Activated naive CD4-positive, alpha-beta T cell treated with anti-CD3 and anti-CD28 coated beads, Interleukin-2, amount 50 U/mL, for 72 hours (primary cell): ENCODE measurements at regions not wholly inside any gene's neighbourhood (a gene's known extent, or its start where the extent isn't known, plus 50 kb on each side); places are given as distances from the start of the nearest gene placed in this dataset.
"Not testable (repeated sequence)": the region's sequence is repeated elsewhere in the genome, so short reads cannot be mapped to it uniquely, and the experiment has no call there.

ENCODE experiments used
- ATAC-seq, 2 donors: fragments of 150-1000 bp; cut with Tn5 transposase; 2 replicates each; pipeline ENCODE4 v1.10.0; 2021; ENCODE audit warnings: mild to moderate bottlenecking in 2 of 2, moderate library complexity in 2 of 2
- DNase-seq, 2 donors: peaks; one replicate each; pipeline ENCODE4 v3.0.0; 2021 to 2022; ENCODE audit warnings: low spot score in 2 of 2
- H3K27ac Mint-ChIP-seq, 2 donors: one replicate each; pipeline ENCODE4 v1.8.0; 2022; ENCODE audit warnings: mild to moderate bottlenecking in 2 of 2, mixed read lengths in 2 of 2
- H3K36me3 Mint-ChIP-seq, 2 donors: one replicate each; pipeline ENCODE4 v1.8.0; 2022; ENCODE audit warnings: mixed read lengths in 2 of 2
- H3K9me3 Mint-ChIP-seq, 2 donors: one replicate each; pipeline ENCODE4 v1.8.0; 2022; ENCODE audit warnings: mixed read lengths in 2 of 2

DNA sequence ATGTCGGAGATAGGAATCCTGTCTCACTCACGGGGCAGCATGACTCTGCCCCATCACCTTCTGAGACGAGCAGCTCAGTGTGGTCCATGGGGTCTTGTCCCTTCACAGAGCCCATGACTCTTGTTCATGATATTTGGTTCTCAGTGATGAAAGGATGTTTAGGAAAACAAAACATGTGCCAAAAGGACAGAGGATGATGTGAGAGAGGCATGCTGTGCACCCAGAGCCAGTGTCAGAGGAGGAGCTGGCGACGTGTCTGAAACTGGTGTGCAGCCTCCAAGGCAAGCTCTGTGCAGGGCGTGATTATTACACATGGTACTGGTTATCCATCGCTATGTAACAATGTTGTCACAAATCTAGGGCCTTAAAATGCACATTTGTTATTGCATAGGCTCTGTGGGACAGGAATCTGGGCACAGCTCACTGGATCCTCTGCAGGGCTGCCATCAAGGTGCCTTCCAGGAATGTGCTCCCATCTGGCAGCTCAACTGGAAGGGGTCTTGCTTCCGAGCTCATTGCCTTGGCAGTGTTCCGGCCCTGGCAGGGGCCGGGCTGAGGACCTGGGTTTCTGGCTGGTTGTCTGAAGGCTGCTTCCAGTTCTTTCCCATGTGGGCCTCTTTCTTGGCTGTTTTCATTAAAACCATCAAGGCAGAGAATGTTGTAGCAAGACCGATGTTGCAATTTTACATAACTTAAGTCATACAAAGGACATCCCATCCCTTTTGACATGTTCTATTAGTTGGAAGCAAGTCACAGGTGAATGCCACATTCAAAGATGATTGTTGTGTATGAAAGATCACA is 175.4 kb downstream of the ERMARD start:
- Mint-ChIP-seq H3K27ac (no peak overlapping the region), H3K9me3 (peaks cover 11 to 15% of the 10 kb centered on the region in 2 donors), H3K36me3 (no peaks in the 10 kb centered on the region)
- DNase-seq (no peak), ATAC-seq (no peak)

DNA sequence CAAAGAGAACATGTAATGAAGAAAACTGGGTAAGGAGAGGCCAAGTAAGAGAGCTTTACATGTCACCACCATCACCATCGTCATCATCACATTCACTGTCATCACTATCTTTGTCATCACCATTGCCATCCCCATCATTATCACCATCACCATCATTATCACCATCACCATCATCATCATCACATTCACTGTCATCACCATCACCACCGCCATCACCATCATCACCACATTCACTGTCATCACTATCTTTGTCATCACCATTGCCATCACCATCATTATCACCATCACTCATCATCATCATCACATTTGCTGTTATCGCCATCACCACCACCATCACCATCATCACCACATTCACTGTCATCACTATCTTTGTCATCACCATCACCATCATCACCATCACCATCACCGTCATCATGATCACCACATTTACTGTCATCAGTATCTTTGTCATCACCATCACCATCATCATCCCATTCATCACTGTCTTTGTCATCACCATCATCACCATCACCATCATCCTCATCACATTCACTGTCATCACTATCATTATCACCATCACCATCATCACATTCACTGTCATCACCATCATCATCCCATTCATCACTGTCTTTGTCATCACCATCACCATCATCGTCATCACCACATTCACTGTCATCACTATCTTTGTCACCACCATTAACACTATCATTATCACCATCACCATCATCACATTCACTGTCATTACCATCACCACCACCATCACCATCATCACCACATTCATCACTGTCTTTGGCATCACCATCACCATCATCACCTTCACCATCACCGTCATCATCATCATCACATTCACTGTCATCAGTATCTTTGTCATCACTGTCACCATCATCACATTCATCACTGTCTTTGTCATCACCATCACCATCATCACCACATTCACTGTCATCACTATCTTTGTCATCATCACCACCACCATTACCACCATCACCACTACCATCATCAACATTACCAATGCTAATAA is 172.3 kb downstream of the ERMARD start:
- peaks cover 2 to 9% of the 10 kb centered on the region in 2 donors for H3K9me3 Mint-ChIP-seq
- ATAC-seq (peak in 1 of 2 donors; percentile 27), DNase-seq (no peak)
- H3K27ac Mint-ChIP-seq: no peak overlapping the region
- H3K36me3 Mint-ChIP-seq: no peaks in the 10 kb centered on the region

DNA sequence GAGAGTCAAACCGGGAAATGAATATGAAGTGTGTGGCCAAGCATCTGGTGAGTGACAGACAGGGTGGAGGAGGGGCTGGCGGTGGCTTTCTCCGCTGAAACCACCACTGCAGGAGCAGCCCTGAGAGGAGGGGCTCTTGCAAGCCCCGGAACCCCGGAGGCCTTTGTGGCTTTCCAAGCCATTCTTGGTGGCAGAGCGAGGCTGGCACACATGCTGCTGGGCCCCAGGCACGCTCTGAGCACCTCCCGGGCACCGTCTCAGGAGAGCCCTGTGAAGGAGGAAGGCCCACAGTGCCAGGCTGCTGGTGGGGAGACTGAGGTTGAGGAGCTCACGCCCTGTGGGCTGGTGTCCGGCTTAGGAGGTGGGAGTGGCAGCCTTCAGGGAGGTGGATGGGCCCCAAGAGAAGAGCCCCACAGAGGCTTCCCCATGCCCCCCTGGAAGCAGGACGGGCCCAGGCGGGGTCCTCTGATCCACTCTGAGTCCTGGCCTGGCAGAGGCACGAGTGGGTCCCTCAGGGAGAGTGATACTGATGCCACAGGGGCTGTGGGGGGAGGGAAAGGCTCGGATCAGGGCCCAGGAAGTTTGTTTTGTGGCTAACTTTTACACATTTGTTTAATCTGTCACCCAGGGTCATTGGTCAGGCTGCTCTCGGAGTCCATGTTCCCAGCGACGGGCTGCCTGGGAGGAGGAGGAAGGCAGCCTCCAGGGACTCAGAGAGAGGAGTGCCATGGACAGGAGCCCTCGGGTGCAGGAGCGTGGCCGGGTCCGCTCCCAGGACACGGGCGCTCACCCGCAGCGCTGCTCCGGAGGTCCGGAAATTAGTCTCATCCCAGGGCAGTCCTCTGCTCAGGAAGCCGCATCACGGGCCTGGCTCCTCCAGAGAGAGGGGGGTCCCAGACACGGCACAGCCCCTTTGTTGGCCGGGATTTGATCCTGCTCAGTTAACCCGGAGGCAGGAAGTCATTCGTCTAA is 170.7 kb downstream of the ERMARD start:
- ATAC-seq (peak; percentile 79 to 96), DNase-seq (peak; percentile 21 to 52)
- H3K27ac Mint-ChIP-seq: no peak overlapping the region
- H3K9me3 Mint-ChIP-seq: peaks cover 0 to 14% of the 10 kb centered on the region in 2 donors
- H3K36me3 Mint-ChIP-seq: no peaks in the 10 kb centered on the region

DNA sequence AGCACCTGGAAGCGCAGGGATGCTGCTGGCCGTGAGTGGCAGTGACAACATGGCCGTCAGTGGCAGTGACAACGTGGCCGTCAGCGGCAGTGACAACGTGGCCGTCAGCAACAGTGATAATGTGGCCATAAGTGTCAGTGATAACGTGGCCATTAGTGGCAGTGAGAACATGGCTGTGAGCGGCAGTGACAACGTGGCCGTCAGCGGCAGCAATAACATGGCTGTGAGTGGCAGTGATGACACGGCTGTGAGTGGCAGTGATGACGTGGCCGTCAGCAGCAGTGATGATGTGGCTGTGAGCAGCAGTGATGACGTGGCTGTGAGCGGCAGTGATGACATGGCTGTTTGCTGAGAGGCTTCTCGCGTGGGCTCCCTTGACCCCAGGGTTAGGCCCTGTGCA is 169.8 kb downstream of the ERMARD start:
- Mint-ChIP-seq H3K36me3 (no peaks in the 10 kb centered on the region), H3K27ac (no peak overlapping the region), H3K9me3 (peaks cover 0 to 14% of the 10 kb centered on the region in 2 donors)
- ATAC-seq (no peak), DNase-seq (peak in 1 of 2 donors; percentile 46)

DNA sequence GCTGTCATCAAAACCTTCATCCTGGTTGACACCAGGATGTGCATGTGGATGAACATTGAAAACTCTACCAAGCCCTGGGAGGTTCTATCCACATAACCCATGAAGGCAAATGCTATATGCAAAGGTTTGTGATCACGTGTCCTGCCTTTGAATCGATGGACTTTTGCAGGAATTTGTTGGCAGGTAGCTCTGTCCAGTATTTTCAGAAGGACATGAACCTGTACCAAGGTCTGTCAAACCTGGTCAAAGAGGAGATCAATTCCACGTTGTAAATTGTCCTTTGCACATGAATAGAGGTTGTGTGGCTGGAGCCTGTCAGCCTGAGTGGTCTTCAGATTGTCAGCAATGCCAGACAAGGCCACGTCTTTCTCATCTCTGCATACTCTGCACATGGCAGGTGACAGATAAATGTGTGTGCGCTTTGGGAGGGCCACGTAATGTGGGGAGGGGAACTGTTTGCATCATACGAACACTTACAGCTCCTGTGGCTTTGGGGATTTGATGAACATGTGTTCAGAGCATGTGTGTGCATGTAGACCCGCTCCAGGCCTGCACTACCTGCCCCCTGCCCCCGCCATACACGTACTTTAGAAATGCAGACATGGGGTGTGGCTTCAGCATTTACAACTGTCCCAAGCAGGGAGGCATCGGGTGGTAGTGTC is 169.1 kb downstream of the ERMARD start:
- no peak for ATAC-seq
- peaks cover 0 to 9% of the 10 kb centered on the region in 2 donors for H3K9me3 Mint-ChIP-seq
- no peak for DNase-seq
- no peak overlapping the region for H3K27ac Mint-ChIP-seq
- no peaks in the 10 kb centered on the region for H3K36me3 Mint-ChIP-seq

DNA sequence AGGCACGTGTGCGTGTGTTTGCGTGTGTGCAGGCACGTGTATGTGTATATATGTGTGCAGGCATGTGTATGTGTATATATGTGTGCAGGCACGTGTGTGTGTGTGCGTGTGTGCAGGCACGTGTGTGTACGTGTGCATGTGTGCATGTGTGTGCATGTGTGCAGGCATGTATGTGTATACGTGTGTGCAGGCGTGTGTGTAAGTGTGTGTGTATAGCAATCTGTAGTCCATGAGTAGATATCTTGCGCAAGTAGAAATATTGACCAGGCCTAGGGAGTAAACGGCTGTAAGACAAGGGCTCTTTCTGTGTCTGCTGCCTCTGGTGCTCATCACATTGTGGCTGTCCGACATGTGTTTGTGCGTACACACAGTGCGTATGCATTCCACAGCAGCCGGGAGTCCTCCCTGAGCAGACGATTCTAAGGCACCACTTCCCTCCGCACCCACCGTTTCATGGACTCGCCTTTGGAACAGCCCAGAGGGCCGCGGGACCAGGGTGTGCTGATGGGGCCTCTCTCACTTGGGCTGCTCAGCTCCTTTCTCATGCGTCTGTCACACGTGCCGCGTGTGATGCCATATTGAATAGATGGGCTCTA is 167.6 kb downstream of the ERMARD start:
- peaks cover 0 to 9% of the 10 kb centered on the region in 2 donors for H3K9me3 Mint-ChIP-seq
- no peak for DNase-seq
- no peak for ATAC-seq
- H3K36me3 Mint-ChIP-seq: no peaks in the 10 kb centered on the region
- no peak overlapping the region for H3K27ac Mint-ChIP-seq

DNA sequence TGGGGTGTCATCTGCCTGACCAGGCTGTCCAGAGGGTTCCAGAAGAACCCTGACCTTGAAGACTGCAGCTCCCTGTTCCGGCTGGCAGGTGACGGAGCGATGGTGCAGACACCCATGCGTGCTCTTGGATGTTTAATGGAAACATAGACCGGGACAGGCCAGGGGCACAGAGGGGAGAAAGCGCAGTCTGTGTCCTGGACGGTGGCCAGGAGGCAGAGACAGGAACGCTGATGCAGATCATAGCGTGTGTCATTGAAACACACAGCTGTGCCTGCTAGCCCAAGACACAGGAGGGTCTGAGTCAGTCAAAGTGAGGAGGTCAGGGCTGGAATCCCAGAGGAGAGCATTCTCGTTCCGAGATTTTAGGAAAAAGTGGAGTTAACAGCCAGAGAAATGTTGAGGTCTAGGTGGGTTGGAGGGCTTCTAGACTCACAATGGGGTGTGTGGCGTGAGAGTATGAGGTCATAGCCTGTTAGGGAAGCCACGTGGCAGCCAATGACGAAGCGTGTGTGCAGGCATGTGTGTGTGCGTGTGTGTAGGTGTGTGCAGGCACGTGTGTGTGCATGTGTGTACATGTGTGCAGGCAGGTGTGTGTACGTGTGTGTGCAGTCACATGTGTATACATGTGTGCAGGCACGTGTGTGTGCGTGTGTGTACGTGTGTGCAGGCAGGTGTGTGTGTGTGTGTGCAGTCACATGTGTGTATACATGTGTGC is 167.0 kb downstream of the ERMARD start:
- DNase-seq (peak in 1 of 2 donors; percentile 38), ATAC-seq (no peak)
- H3K9me3 Mint-ChIP-seq: peaks cover 0 to 9% of the 10 kb centered on the region in 2 donors
- no peak overlapping the region for H3K27ac Mint-ChIP-seq
- H3K36me3 Mint-ChIP-seq: no peaks in the 10 kb centered on the region

DNA sequence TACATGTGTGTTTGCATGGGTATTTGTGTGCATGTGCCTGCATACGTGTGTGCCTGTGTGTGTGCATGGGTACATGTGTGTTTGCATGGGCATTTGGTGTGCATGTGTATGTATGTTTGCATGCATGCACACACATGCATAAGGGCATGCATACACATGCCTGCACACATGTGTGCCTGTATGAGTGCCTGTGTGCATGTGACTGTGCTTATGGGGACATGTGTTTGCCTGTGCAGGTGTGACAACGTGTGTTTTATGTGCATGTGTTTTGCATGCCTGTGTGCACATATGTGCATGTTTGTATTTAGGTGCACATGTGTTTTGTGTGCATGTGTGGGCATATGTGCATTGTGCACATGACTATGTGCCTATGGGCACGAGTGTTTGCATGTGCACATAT is 165.7 kb downstream of the ERMARD start:
- DNase-seq (no peak), ATAC-seq (no peak)
- Mint-ChIP-seq H3K9me3 (peaks cover 0 to 9% of the 10 kb centered on the region in 2 donors), H3K36me3 (no peaks in the 10 kb centered on the region), H3K27ac (no peak overlapping the region)

DNA sequence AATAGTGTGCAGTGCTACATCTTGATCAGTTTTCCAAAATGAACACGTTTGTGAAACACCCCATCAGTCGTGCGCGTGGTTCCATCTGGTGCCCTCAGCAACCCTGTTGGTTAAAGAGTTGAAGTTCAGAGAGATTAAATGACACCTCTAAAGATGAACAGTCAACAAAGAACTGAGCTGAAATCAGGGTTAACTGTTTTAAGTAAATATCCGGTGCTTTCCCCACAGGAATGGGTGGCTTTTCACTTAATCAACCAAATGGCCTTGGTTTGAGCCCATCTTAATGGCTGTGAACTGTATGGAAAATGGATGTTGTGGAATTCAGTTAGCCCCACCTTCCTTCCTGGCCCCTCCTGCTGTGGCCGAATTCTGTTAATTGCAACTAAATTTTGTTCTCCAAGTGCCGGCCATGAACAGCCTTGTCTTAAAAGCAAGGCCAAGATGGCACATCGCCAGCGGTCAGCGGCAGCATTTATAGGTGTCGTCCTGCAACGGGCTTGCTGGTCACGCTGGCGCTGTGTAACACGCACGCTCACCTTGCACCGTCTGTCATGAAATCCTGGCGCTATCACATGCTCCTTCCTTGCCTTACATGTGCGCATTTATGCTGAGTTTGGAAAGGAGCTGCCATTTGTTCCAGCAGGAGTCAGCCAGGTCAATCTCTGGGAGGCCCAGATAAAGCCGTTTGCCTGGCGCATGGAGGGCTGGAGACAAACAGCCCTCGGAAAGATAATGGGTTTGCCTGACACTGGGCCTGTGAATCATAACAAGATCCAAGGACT is 164.5 kb downstream of the ERMARD start:
- no peak for ATAC-seq
- H3K36me3 Mint-ChIP-seq: no peaks in the 10 kb centered on the region
- no peak for DNase-seq
- no peak overlapping the region for H3K27ac Mint-ChIP-seq
- H3K9me3 Mint-ChIP-seq: peaks cover 0 to 9% of the 10 kb centered on the region in 2 donors

DNA sequence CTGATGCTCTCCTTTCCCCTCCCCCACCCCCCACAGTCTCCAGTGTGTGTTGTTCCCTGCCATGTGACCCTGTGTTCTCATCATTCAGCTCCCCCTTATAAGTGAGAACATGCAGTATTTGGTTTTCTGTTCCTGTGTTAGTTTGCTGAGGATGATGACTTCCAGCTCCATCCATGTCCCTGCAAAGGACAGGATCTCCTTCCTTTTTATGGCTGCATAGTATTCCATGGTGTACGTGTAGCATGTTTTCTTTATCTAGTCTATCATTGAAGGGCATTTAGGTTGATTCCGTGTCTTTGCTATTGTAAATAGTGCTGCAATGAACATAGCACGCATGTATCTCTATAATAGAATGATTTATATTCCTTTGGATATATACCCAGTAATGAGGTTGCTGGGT is 162.3 kb downstream of the ERMARD start:
- DNase-seq, ATAC-seq, H3K36me3 Mint-ChIP-seq, H3K9me3 Mint-ChIP-seq, H3K27ac Mint-ChIP-seq: not testable (repeated sequence)

DNA sequence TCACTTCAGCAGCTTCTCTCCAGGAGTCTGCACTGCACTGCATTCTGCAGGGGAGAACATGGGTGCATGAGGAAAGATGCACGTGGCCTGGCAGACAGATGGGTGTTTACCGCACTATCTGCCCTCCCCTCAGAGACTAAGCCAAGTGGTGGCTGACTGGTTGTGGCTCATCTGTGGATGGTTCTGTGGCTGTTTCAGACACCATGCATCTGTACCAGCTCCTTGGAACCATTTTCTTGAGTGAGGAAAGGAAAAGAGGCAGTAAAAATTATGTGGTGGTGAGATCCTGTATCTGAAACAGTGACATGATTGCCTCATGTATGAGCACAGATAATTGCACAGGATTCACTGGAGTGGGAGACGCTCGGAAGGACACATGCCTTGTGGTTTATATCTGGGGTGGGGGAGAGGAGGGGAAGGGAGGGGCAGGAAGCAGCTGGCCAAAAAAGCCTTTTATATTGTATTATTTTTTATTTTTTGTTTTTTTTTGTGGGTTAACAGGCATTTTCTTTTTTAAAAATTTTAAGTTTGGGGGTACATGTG is 161.7 kb downstream of the ERMARD start:
- Mint-ChIP-seq H3K36me3 (no peaks in the 10 kb centered on the region), H3K9me3 (peaks cover 0 to under 1% of the 10 kb centered on the region in 2 donors), H3K27ac (no peak overlapping the region)
- ATAC-seq (no peak), DNase-seq (no peak)

DNA sequence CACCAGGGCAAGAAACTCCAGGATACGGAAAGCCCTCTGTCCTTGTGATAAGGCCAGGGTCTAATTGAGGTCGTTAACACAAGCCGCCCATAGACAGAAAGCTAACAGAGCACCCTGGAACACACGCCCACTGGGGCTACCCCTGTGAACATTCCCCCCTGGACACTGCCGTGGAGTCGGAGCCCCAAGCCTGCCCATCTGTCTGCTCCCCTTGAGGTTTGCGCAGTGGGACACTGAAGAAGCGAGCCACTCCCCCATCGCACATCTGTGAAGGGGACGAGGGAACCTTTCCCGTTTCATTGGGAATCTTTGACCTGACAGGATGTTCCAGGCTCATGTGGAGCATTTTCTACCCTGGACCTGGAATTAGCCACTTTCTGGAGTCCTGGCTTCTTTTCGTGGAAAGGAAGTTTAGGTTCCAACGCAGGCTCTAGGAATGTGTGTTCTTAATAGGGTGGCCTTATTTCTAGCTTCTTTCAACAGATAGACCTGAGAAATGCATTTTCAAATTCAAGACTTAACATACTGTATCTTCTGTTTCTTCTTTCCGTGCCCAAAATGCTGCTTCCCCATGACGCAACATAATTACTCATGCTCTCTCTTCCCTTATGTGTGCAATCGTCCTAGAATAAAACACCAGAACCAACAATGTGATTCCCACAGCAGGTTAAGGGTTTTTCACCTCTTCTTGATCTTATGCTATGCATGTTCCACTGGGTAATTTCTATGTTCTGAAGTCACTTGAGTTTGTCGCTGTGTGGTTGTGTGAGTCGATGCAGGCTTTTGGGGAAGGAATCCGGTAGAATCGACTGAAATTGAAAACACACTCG is 161.1 kb downstream of the ERMARD start:
- peak in 1 of 2 donors; percentile 41 for ATAC-seq
- H3K27ac Mint-ChIP-seq: no peak overlapping the region
- DNase-seq: no peak
- H3K36me3 Mint-ChIP-seq: no peaks in the 10 kb centered on the region
- H3K9me3 Mint-ChIP-seq: no peaks in the 10 kb centered on the region
